ENCODE measurements at regions not wholly inside any gene's neighbourhood (a gene's known extent, or its start where the extent isn't known, plus 50 kb on each side); places are given as distances from the start of the nearest gene placed in this dataset.

- TF ChIP-seq CTCF (IDR thresholded peaks at IDR 0.05) (no peak), HMGXB4 (CRISPR knock-in tag; IDR thresholded peaks at IDR 0.05) (no peak), CREB1 (CRISPR knock-in tag; IDR thresholded peaks at IDR 0.05) (no peak), SMAD3 (CRISPR knock-in tag; IDR thresholded peaks at IDR 0.05; ENCODE audit: borderline replicate concordance) (no peak), ZNF425 (CRISPR knock-in tag; conservative IDR thresholded peaks at IDR 0.05) (no peak), NR1H2 (CRISPR knock-in tag; IDR thresholded peaks at IDR 0.05) (no peak)
- TF ChIP-seq, protein P1, sequence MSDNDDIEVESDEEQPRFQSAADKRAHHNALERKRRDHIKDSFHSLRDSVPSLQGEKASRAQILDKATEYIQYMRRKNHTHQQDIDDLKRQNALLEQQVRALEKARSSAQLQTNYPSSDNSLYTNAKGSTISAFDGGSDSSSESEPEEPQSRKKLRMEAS (CRISPR knock-in tag; IDR thresholded peaks at IDR 0.05) = no peak
Observed at GRCh38 chr11:38788561-38788960, 2190.5 kb upstream of the RAG2 start.

Measured in WTC11 (cell line).